Transverse colon (tissue), 4 donors: ENCODE measurements at regions not wholly inside any gene's neighbourhood (a gene's known extent, or its start where the extent isn't known, plus 50 kb on each side); places are given as distances from the start of the nearest gene placed in this dataset.

Experiments used
- DNase-seq: peaks from one replicate; pipeline ENCODE4 v3.0.0-alpha.2; 2019
- H3K27ac ChIP-seq, 4 donors: fragments of 200-600 bp; sonication (generic); 2 replicates each; pipeline ENCODE4 v1.5.1; 2016 to 2018; ENCODE audit warnings: inconsistent platforms in 4 of 4
- H3K27me3 ChIP-seq: fragments of 200-600 bp; sonication (generic); 2 replicates; pipeline ENCODE4 v1.5.1; 2017; ENCODE audit warnings: inconsistent platforms
- H3K36me3 ChIP-seq, 4 donors: fragments of 200-600 bp; sonication (generic); 2 replicates each; pipeline ENCODE4 v1.5.1; 2017 to 2019; ENCODE audit warnings: inconsistent platforms in 4 of 4
- H3K4me1 ChIP-seq, 4 donors: fragments of 200-600 bp; sonication (generic); 2 replicates each; pipeline ENCODE4 v1.5.1; 2017 to 2020; ENCODE audit warnings: inconsistent platforms in 4 of 4
- H3K4me3 ChIP-seq, 4 donors: fragments of 200-600 bp; sonication (generic); 1 replicate in 1 of 4; 2 replicates in 3 of 4; pipeline versions ENCODE4 v1.5.1 to v1.6.1; 2017 to 2019; ENCODE audit warnings: inconsistent platforms in 4 of 4
- H3K9me3 ChIP-seq, 2 donors: fragments of 200-600 bp; sonication (generic); 2 replicates each; pipeline ENCODE4 v1.5.1; 2017 to 2019; ENCODE audit warnings: inconsistent platforms in 2 of 2
- EP300 ChIP-seq: sonication (generic); formaldehyde crosslinking; IDR thresholded peaks from one replicate; pipeline ENCODE4 v1.6.1; 2017; ENCODE audit warnings: antibody characterized with exemption, low read depth
- POLR2A ChIP-seq: fragments of 450-650 bp; IDR thresholded peaks from one replicate; pipeline ENCODE4 v1.6.1; 2016; ENCODE audit warnings: antibody characterized with exemption, mild to moderate bottlenecking, moderate library complexity
- POLR2AphosphoS5 ChIP-seq, 3 donors: sonication (generic); formaldehyde crosslinking; IDR thresholded peaks; one replicate each; pipeline ENCODE4 v1.6.1; 2016; ENCODE audit warnings: antibody characterized with exemption in 3 of 3
- WGBS, 2 donors: methylation state at CpG; one replicate each; pipeline ENCODE4 v1.1.5; 2018; ENCODE audit warnings: low coverage in 1 of 2; 5-methylcytosine and 5-hydroxymethylcytosine counted together
- in situ Hi-C, 4 donors: fragments of 200-750 bp; cut with MboI; loops; one replicate each; pipeline versions ENCODE4 v1.15.0 to v1.15.1; 2017; ENCODE audit warnings: low sequenced_read_pairs in 3 of 4, low pct_ligation_motif_present in 1 of 4, low pct_unique_long_range_greater_than_20kb in 1 of 4
- intact Hi-C: fragments of 100-400 bp; cut with DNase I; formaldehyde crosslinking; loops from one replicate; pipeline ENCODE4 v1.15.1; 2023; ENCODE audit warnings: low total_unique reads
- TF ChIP-seq, protein P1 (sequence below), 5 experiments: fragments of 200-600 bp in 3 of 5; fragments of 450-650 bp in 2 of 5; sonication (generic) in 3 of 5; IDR thresholded peaks; 1 replicate in 2 of 5; 2 replicates in 3 of 5; pipeline ENCODE4 v1.5.1; 2016 to 2017; ENCODE audit warnings: antibody characterized with exemption in 5 of 5, inconsistent platforms in 3 of 5, mild to moderate bottlenecking in 2 of 5, moderate library complexity in 1 of 5

DNA sequence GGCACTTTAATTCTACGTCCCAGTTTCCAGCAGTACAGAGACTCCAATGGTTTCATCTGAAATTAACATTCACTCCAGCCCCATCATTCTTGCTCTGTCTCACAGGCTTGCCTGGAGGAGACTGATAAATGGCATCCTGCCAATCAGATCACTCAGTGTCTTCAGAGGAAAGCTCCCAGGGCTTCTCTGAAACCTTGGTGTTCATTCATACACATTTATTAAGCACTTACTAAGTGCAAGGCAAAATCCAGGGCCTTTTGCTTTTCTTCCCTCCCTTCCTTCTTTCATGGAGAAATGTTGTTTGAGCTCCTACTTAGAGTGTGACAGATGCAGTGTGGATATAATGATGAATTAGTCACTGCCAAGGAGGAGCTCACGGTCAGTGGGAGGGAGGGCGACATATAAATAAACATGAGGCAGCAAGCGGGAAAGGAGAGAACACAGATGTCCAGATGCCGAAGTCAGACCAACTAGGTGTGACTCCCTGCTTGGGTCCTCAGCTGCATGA is 106.7 kb upstream of the DTNBP1 start:
- no peaks in the 10 kb centered on the region for H3K9me3 ChIP-seq
- DNase-seq: no peak
- no peaks in the 10 kb centered on the region for H3K27me3 ChIP-seq
- TF ChIP-seq POLR2A (no peak), POLR2AphosphoS5 (IDR thresholded peaks at IDR 0.05) (no peak), EP300 (no peak)
- TF ChIP-seq, protein P1, sequence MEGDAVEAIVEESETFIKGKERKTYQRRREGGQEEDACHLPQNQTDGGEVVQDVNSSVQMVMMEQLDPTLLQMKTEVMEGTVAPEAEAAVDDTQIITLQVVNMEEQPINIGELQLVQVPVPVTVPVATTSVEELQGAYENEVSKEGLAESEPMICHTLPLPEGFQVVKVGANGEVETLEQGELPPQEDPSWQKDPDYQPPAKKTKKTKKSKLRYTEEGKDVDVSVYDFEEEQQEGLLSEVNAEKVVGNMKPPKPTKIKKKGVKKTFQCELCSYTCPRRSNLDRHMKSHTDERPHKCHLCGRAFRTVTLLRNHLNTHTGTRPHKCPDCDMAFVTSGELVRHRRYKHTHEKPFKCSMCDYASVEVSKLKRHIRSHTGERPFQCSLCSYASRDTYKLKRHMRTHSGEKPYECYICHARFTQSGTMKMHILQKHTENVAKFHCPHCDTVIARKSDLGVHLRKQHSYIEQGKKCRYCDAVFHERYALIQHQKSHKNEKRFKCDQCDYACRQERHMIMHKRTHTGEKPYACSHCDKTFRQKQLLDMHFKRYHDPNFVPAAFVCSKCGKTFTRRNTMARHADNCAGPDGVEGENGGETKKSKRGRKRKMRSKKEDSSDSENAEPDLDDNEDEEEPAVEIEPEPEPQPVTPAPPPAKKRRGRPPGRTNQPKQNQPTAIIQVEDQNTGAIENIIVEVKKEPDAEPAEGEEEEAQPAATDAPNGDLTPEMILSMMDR (IDR thresholded peaks at IDR 0.05): no peak
- in situ Hi-C loops: no loop called here
- WGBS, 2 donors: 92 to 97% methylated on average over 4 to 5 of the region's 5 CpGs
- intact Hi-C loops: no loop called here
- peaks cover 0 to 2% (median under 1%) of the 10 kb centered on the region in 4 donors for H3K4me1 ChIP-seq
- no peak overlapping the region for H3K27ac ChIP-seq
- no peaks in the 10 kb centered on the region for H3K36me3 ChIP-seq
- no peak overlapping the region for H3K4me3 ChIP-seq

DNA sequence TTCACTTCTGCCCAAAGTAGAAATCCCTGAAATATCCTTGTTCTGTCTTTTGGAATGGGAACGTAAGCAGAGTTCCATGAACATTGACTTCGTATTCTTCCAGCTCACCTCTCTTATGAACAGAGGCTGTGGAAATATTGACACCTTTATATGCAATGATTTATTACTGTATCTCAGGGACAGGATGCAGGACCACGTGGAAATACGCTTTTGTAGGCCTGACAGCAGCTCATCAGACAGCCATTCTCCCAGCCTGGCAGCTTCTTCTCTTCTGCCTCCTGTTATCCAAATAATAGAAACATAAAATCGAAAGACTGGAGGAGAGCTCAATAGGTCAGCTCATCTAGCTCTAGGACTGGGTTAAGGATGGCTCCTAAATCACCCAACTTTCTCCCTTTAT is 106.2 kb upstream of the DTNBP1 start:
- Histone ChIP-seq H3K27ac (no peak overlapping the region), H3K4me1 (peaks cover 0 to 8% (median 6%) of the 10 kb centered on the region in 4 donors), H3K4me3 (no peak overlapping the region), H3K27me3 (no peaks in the 10 kb centered on the region), H3K36me3 (no peaks in the 10 kb centered on the region), H3K9me3 (no peaks in the 10 kb centered on the region)
- 68 to 81% methylated on average over 5 of the region's 5 CpGs for WGBS, 2 donors
- TF ChIP-seq, protein P1 (IDR thresholded peaks at IDR 0.05): no peak
- no peak for TF ChIP-seq POLR2AphosphoS5 (IDR thresholded peaks at IDR 0.05)
- no peak for TF ChIP-seq EP300
- TF ChIP-seq POLR2A: no peak
- intact Hi-C loops (no loop called here), in situ Hi-C loops (no loop called here)
- no peak for DNase-seq

DNA sequence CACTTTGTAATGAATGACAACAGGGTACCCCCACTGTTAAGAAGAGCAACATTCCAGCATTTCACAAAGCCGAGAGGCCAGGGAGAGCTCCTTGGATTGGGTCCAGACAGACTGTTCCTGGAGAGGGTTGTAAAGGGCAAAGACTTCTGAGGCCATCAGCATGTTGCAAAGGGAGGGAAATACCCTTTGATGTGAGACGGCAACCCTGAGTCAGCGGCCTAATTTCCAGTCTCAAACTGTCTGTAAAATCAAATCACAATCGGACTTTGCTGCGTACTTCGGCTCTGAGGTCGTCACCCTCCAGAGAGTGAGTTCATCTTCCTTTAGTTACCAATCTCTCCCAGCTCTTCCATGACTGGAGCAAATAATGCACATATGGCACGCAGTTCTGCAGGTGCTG is 101.0 kb upstream of the DTNBP1 start:
- Histone ChIP-seq H3K9me3 (no peaks in the 10 kb centered on the region), H3K27ac (no peak overlapping the region), H3K4me3 (no peak overlapping the region), H3K27me3 (no peaks in the 10 kb centered on the region), H3K36me3 (no peaks in the 10 kb centered on the region), H3K4me1 (peaks cover 4 to 16% (median 13%) of the 10 kb centered on the region in 4 donors)
- peak; percentile 71 for DNase-seq
- 13 to 36% methylated on average over 8 of the region's 8 CpGs for whole genome bisulfite sequencing, 2 donors
- intact Hi-C loops: no loop called here
- in situ Hi-C loops: no loop called here
- TF ChIP-seq POLR2A: no peak
- TF ChIP-seq POLR2AphosphoS5 (IDR thresholded peaks at IDR 0.05): peak in 2 of 3 donors; percentile 36 to 60
- TF ChIP-seq EP300: no peak

DNA sequence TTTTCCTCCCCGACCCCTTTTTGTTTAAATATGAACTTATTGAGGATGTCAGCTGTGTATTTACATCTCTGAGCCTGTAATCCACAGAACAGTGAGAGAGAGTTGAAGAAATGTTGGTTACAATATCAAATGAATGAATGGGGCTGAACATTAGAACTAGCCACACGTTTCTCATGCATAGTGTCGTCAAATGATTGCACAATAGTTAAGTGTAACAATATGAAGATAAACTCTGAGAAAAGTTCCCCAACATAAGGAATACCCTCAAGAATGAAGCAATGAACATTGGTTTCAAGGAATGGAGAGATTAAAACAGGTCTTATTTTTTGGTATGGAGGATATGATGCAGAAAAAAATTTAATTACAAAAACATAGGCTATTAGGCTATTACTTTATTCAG is 100.5 kb upstream of the DTNBP1 start:
- Histone ChIP-seq H3K4me1 (peaks cover 4 to 16% (median 13%) of the 10 kb centered on the region in 4 donors), H3K9me3 (no peaks in the 10 kb centered on the region), H3K27ac (no peak overlapping the region), H3K27me3 (no peaks in the 10 kb centered on the region), H3K4me3 (no peak overlapping the region), H3K36me3 (no peaks in the 10 kb centered on the region)
- TF ChIP-seq, protein P1 (IDR thresholded peaks at IDR 0.05): no peak
- no peak for TF ChIP-seq POLR2AphosphoS5 (IDR thresholded peaks at IDR 0.05)
- TF ChIP-seq EP300: no peak
- no peak for TF ChIP-seq POLR2A
- 61 to 71% methylated on average over 3 of the region's 3 CpGs for WGBS, 2 donors
- in situ Hi-C loops: no loop called here
- intact Hi-C loops: no loop called here
- DNase-seq: no peak

DNA sequence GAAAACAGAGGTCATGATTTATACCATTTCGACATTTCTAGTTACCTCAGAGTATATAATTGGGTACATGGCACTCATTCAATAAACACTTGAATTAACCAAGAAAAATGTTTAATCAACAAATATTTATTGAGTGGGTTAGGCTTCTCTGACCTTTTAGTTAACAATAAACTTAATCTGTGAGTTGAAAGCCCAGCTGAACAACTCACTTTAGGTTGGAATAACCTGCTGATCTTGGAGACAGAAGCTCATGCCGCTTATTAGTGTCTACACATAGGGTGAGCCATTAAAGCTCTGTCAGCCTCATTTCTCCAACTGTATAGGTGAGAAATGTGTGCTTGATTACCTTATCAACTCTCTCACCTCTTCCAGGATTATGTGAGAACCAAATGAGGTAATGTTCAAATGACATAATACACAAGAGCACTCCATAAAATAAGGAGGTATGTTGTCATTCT is 98.2 kb upstream of the DTNBP1 start:
- no peak overlapping the region for H3K4me3 ChIP-seq
- TF ChIP-seq, protein P1 (IDR thresholded peaks at IDR 0.05): no peak
- no peak for TF ChIP-seq POLR2A
- no peak for TF ChIP-seq EP300
- TF ChIP-seq POLR2AphosphoS5 (IDR thresholded peaks at IDR 0.05): no peak
- no peak overlapping the region for H3K27ac ChIP-seq
- 42 to 70% methylated on average over 1 to 2 of the region's 2 CpGs for WGBS, 2 donors
- intact Hi-C loops: no loop called here
- no peaks in the 10 kb centered on the region for H3K36me3 ChIP-seq
- H3K9me3 ChIP-seq: no peaks in the 10 kb centered on the region
- in situ Hi-C loops: no loop called here
- peaks cover 4 to 16% (median 13%) of the 10 kb centered on the region in 4 donors for H3K4me1 ChIP-seq
- no peak for DNase-seq
- H3K27me3 ChIP-seq: no peaks in the 10 kb centered on the region
